ENCODE measurements at regions not wholly inside any gene's neighbourhood (a gene's known extent, or its start where the extent isn't known, plus 50 kb on each side); places are given as distances from the start of the nearest gene placed in this dataset.
"Not testable (repeated sequence)": the region's sequence is repeated elsewhere in the genome, so short reads cannot be mapped to it uniquely, and the experiment has no call there.

DNA sequence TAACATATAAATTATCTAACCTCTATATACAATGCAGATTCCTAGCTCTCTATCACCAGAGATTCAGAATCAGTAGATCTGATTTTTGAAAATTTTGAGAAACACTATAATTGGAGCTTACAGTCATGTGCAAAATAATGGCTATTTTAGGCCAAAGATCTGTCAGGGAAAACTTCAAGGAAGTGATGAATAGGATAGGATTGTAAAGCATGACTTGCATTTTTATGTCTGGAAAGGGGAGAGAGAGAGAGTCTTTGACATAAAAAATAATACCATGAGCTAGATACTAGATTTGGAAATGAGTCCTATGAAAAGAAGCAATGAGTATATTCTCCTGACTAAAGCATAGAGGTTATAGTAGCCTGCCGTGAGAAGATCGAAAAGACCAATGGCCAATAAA is 181.1 kb downstream of the SDHAF3 start:
- Histone ChIP-seq H3K9me3 (ENCODE audit: low read depth) (no peaks in the 10 kb centered on the region), H3K4me3 (no peak overlapping the region), H3K27me3 (no peaks in the 10 kb centered on the region), H3K36me3 (no peaks in the 10 kb centered on the region), H3K27ac (no peak overlapping the region), H3K4me1 (ENCODE audit: low read depth) (no peaks in the 10 kb centered on the region)
- no peak for TF ChIP-seq CTCF (IDR thresholded peaks at IDR 0.05; ENCODE audit: low read depth, low read length)
- no peak for DNase-seq (ENCODE audit: low read depth in 1 of 2, low spot score in 1 of 2)

GRCh38 chr7:97305589-97305988 is 188.1 kb downstream of the SDHAF3 start:
- H3K9me3 ChIP-seq (ENCODE audit: low read depth), result no peaks in the 10 kb centered on the region
- no peaks in the 10 kb centered on the region for H3K27me3 ChIP-seq
- no peak overlapping the region for H3K27ac ChIP-seq
- H3K4me1 ChIP-seq (ENCODE audit: low read depth), result no peaks in the 10 kb centered on the region
- no peak overlapping the region for H3K4me3 ChIP-seq
- TF ChIP-seq CTCF (IDR thresholded peaks at IDR 0.05; ENCODE audit: low read depth, low read length), result no peak
- no peak for DNase-seq (ENCODE audit: low read depth in 1 of 2, low spot score in 1 of 2)
- no peaks in the 10 kb centered on the region for H3K36me3 ChIP-seq

DNA sequence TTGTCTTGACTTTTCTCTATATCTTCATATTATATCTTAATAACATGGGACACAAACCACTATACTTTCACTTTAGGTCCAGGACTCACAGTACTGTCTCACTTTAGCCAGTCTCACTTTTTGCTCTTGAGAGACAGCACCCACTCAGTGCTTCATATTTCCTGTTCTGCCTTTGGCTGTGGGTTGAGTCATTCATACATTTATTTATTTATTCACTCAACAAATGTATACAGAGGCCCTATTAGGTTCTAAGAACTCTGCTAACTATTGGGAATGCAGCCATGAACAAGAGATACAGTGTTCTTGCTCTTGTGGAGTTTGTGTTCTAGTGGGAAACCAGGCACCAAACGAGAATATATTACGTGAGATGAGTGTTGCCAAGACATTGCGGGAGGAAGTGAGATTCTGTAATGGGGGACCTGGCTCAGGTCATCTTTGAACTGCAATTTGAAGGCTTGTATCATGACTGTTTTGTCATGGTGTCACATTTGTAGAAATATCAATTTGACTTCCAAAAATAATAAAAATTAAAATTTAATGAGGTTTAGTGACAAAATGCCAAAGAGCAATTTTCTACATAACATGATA is 190.1 kb downstream of the SDHAF3 start:
- Histone ChIP-seq H3K36me3 (no peaks in the 10 kb centered on the region), H3K27me3 (no peaks in the 10 kb centered on the region), H3K4me3 (no peak overlapping the region), H3K9me3 (ENCODE audit: low read depth) (no peaks in the 10 kb centered on the region), H3K4me1 (ENCODE audit: low read depth) (no peaks in the 10 kb centered on the region), H3K27ac (no peak overlapping the region)
- DNase-seq (ENCODE audit: low read depth in 1 of 2, low spot score in 1 of 2), result no peak
- no peak for TF ChIP-seq CTCF (IDR thresholded peaks at IDR 0.05; ENCODE audit: low read depth, low read length)

DNA sequence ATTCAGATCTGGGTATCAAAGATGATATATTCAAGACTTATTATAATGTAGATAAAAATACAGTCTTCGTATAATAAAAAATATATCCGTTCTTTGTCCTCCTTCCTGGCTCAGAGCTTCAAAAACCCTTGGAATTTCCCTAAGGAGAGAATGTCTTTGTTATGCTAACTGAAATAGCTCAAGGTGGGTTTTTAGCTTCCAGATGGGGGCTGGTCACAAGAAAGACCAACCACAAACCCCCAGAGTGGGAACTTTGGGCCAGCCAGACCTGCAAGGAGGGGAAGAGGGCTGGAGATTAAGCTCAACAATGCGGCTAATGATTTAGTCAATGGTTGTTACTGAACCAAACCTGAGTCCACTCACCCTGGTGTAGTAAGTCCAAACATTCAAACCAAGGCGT is 196.4 kb downstream of the SDHAF3 start:
- no peak for TF ChIP-seq CTCF (IDR thresholded peaks at IDR 0.05; ENCODE audit: low read depth, low read length)
- DNase-seq (ENCODE audit: low read depth in 1 of 2, low spot score in 1 of 2), result no peak
- no peaks in the 10 kb centered on the region for H3K4me1 ChIP-seq (ENCODE audit: low read depth)

GRCh38 chr7:97317575-97317974 is 200.1 kb downstream of the SDHAF3 start:
- DNase-seq (ENCODE audit: low read depth in 1 of 2, low spot score in 1 of 2), result no peak
- Histone ChIP-seq H3K27ac (no peak overlapping the region), H3K27me3 (no peaks in the 10 kb centered on the region), H3K36me3 (no peaks in the 10 kb centered on the region), H3K4me3 (no peak overlapping the region), H3K4me1 (ENCODE audit: low read depth) (no peaks in the 10 kb centered on the region), H3K9me3 (ENCODE audit: low read depth) (no peaks in the 10 kb centered on the region)
- TF ChIP-seq CTCF (IDR thresholded peaks at IDR 0.05; ENCODE audit: low read depth, low read length), result no peak

More for the DNA sequence above, 196.4 kb downstream of the SDHAF3 start:
- H3K9me3 ChIP-seq (ENCODE audit: low read depth), result no peaks in the 10 kb centered on the region
- no peaks in the 10 kb centered on the region for H3K36me3 ChIP-seq
- H3K27me3 ChIP-seq, result no peaks in the 10 kb centered on the region
- H3K4me3 ChIP-seq, result no peak overlapping the region
- no peak overlapping the region for H3K27ac ChIP-seq

DNA sequence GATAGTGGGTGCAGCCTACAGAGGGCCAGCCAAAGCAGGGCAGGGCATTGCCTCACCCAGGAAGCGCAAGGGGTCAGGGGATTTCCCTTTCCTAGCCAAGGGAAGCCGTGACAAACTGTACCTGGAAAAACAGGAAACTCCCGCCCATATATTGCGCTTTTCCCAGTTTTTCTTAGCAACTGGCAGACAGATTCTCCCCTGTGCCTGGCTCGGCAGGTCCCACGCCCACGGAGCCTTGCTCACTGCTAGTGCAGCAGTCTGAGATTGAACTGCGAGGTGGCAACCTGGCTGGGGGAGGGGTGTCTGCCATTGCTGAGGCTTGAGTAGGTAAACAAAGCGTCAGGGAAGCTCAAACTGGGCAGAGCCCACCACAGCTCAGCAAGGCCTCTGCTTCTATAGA is 212.4 kb downstream of the SDHAF3 start:
- not testable (repeated sequence) for H3K4me1 ChIP-seq (ENCODE audit: low read depth); DNase-seq (ENCODE audit: low read depth in 1 of 2, low spot score in 1 of 2); H3K36me3 ChIP-seq; H3K4me3 ChIP-seq; H3K9me3 ChIP-seq (ENCODE audit: low read depth); H3K27me3 ChIP-seq; H3K27ac ChIP-seq
